Gastrocnemius medialis (tissue), 4 donors: ENCODE measurements at regions not wholly inside any gene's neighbourhood (a gene's known extent, or its start where the extent isn't known, plus 50 kb on each side); places are given as distances from the start of the nearest gene placed in this dataset.

Experiments used
- ATAC-seq, 2 donors: fragments of 150-250 bp; one replicate each; pipeline ENCODE4 v1.9.1; 2016
- DNase-seq, 2 donors: peaks; one replicate each; pipeline ENCODE4 v3.0.0-alpha.2; 2019
- H3K27ac ChIP-seq, 4 donors: fragments of 200-600 bp; sonication (generic); 1 replicate in 1 of 4; 2 replicates in 3 of 4; pipeline ENCODE4 v1.5.1; 2016 to 2018; ENCODE audit warnings: mild to moderate bottlenecking in 2 of 4, moderate library complexity in 1 of 4
- H3K27me3 ChIP-seq, 3 donors: fragments of 200-600 bp; sonication (generic) in 2 of 3; 1 replicate in 1 of 3; 2 replicates in 2 of 3; pipeline versions ENCODE4 v1.5.1 to v1.6.0; 2016 to 2019; ENCODE audit warnings: mild to moderate bottlenecking in 1 of 3, moderate library complexity in 1 of 3
- H3K36me3 ChIP-seq, 2 donors: fragments of 200-600 bp; sonication (generic) in 1 of 2; one replicate each; pipeline ENCODE4 v1.5.1; 2017 to 2018
- H3K4me1 ChIP-seq, 2 donors: fragments of 200-600 bp; sonication (generic) in 1 of 2; one replicate each; pipeline ENCODE4 v1.5.1; 2016 to 2017; ENCODE audit warnings: mild to moderate bottlenecking in 2 of 2
- H3K4me3 ChIP-seq, 4 donors: fragments of 200-600 bp; sonication (generic) in 3 of 4; 1 replicate in 1 of 4; 2 replicates in 3 of 4; pipeline ENCODE4 v1.5.1; 2016 to 2019; ENCODE audit warnings: mild to moderate bottlenecking in 2 of 4
- H3K9me3 ChIP-seq, 3 donors: fragments of 200-600 bp; sonication (generic) in 2 of 3; 1 replicate in 1 of 3; 2 replicates in 2 of 3; pipeline ENCODE4 v1.5.1; 2016 to 2019
- CTCF ChIP-seq, 5 experiments: fragments of 450-650 bp in 3 of 5; fragments of 200-600 bp in 2 of 5; sonication (generic) in 2 of 5; IDR thresholded peaks in 4 of 5; conservative IDR thresholded peaks in 1 of 5; 1 replicate in 4 of 5; 2 replicates in 1 of 5; pipeline ENCODE4 v1.5.1; 2016 to 2019; ENCODE audit warnings: antibody characterized with exemption in 5 of 5, mild to moderate bottlenecking in 3 of 5, moderate library complexity in 3 of 5
- POLR2A ChIP-seq, 2 donors: fragments of 450-650 bp; IDR thresholded peaks; one replicate each; pipeline ENCODE4 v1.6.1; 2017; ENCODE audit warnings: antibody characterized with exemption in 2 of 2, mild to moderate bottlenecking in 2 of 2, moderate library complexity in 2 of 2
- in situ Hi-C, 4 donors: fragments of 200-750 bp; cut with MboI; loops; one replicate each; pipeline versions ENCODE4 v1.15.0 to v1.8.0; 2017; ENCODE audit warnings: low sequenced_read_pairs in 4 of 4
- intact Hi-C: fragments of 100-400 bp; cut with DNase I; formaldehyde crosslinking; loops from one replicate; pipeline ENCODE4 v1.15.1; 2023; ENCODE audit warnings: low total_unique reads

GRCh38 chrX:113973706-113974105, 610.2 kb upstream of the HTR2C start:
- Histone ChIP-seq H3K4me1 (no peaks in the 10 kb centered on the region), H3K27me3 (no peaks in the 10 kb centered on the region), H3K9me3 (no peaks in the 10 kb centered on the region), H3K27ac (no peak overlapping the region), H3K4me3 (no peak overlapping the region), H3K36me3 (no peaks in the 10 kb centered on the region)
- TF ChIP-seq POLR2A (IDR thresholded peaks at IDR 0.05) (no peak), CTCF (IDR thresholded peaks at IDR 0.05 in 4 of 5, conservative IDR thresholded peaks at IDR 0.05 in 1 of 5) (no peak)
- in situ Hi-C loops (no loop called here), intact Hi-C loops (no loop called here)
- DNase-seq (no peak), ATAC-seq (no peak)

- TF ChIP-seq POLR2A (IDR thresholded peaks at IDR 0.05): no peak
- no peak for TF ChIP-seq CTCF (IDR thresholded peaks at IDR 0.05 in 4 of 5, conservative IDR thresholded peaks at IDR 0.05 in 1 of 5)
- Histone ChIP-seq H3K4me3 (no peak overlapping the region), H3K27ac (no peak overlapping the region), H3K27me3 (no peaks in the 10 kb centered on the region), H3K9me3 (no peaks in the 10 kb centered on the region), H3K4me1 (no peaks in the 10 kb centered on the region), H3K36me3 (no peaks in the 10 kb centered on the region)
- DNase-seq (no peak), ATAC-seq (no peak)
- in situ Hi-C loops: no loop called here
- intact Hi-C loops: no loop called here
Measured at GRCh38 chrX:113966791-113967190, 617.1 kb upstream of the HTR2C start.

GRCh38 chrX:113962343-113962742, 621.5 kb upstream of the HTR2C start:
- no peaks in the 10 kb centered on the region for H3K9me3 ChIP-seq
- H3K27me3 ChIP-seq: no peaks in the 10 kb centered on the region
- H3K4me1 ChIP-seq: no peaks in the 10 kb centered on the region
- TF ChIP-seq CTCF (IDR thresholded peaks at IDR 0.05 in 4 of 5, conservative IDR thresholded peaks at IDR 0.05 in 1 of 5): no peak
- no peak for TF ChIP-seq POLR2A (IDR thresholded peaks at IDR 0.05)
- intact Hi-C loops: no loop called here
- H3K4me3 ChIP-seq: no peak overlapping the region
- in situ Hi-C loops: no loop called here
- no peak overlapping the region for H3K27ac ChIP-seq
- DNase-seq (no peak), ATAC-seq (no peak)
- no peaks in the 10 kb centered on the region for H3K36me3 ChIP-seq

- no peak overlapping the region for H3K4me3 ChIP-seq
- intact Hi-C loops (no loop called here), in situ Hi-C loops (no loop called here)
- H3K9me3 ChIP-seq: no peaks in the 10 kb centered on the region
- H3K27me3 ChIP-seq: no peaks in the 10 kb centered on the region
- no peaks in the 10 kb centered on the region for H3K36me3 ChIP-seq
- H3K27ac ChIP-seq: no peak overlapping the region
- no peaks in the 10 kb centered on the region for H3K4me1 ChIP-seq
- ATAC-seq (no peak), DNase-seq (no peak)
- TF ChIP-seq POLR2A (IDR thresholded peaks at IDR 0.05): no peak
- TF ChIP-seq CTCF (IDR thresholded peaks at IDR 0.05 in 4 of 5, conservative IDR thresholded peaks at IDR 0.05 in 1 of 5): no peak
Measured at GRCh38 chrX:113959912-113960626, 623.8 kb upstream of the HTR2C start.

- intact Hi-C loops (no loop called here), in situ Hi-C loops (no loop called here)
- no peaks in the 10 kb centered on the region for H3K27me3 ChIP-seq
Measured at GRCh38 chrX:113956936-113957335, 627.0 kb upstream of the HTR2C start.

More at GRCh38 chrX:113956936-113957335, 627.0 kb upstream of the HTR2C start:
- ATAC-seq (no peak), DNase-seq (no peak)
- Histone ChIP-seq H3K36me3 (no peaks in the 10 kb centered on the region), H3K27ac (no peak overlapping the region), H3K9me3 (no peaks in the 10 kb centered on the region), H3K4me1 (no peaks in the 10 kb centered on the region), H3K4me3 (no peak overlapping the region)
- TF ChIP-seq CTCF (IDR thresholded peaks at IDR 0.05 in 4 of 5, conservative IDR thresholded peaks at IDR 0.05 in 1 of 5) (no peak), POLR2A (IDR thresholded peaks at IDR 0.05) (no peak)
